22Rv1 (cell line): ENCODE measurements at regions not wholly inside any gene's neighbourhood (a gene's known extent, or its start where the extent isn't known, plus 50 kb on each side); places are given as distances from the start of the nearest gene placed in this dataset.

Experiments
- H3K27ac ChIP-seq: fragments of 450-650 bp; 2 replicates; pipeline ENCODE4 v1.5.1; 2017
- ZFX ChIP-seq: fragments of 450-650 bp; IDR thresholded peaks from 2 replicates; pipeline ENCODE4 v1.6.1; 2017; ENCODE audit warnings: antibody characterized with exemption, borderline replicate concordance
- TF ChIP-seq, protein P1 (sequence below): fragments of 450-650 bp; IDR thresholded peaks from 2 replicates; pipeline ENCODE4 v1.5.1; 2017; ENCODE audit warnings: mild to moderate bottlenecking

DNA sequence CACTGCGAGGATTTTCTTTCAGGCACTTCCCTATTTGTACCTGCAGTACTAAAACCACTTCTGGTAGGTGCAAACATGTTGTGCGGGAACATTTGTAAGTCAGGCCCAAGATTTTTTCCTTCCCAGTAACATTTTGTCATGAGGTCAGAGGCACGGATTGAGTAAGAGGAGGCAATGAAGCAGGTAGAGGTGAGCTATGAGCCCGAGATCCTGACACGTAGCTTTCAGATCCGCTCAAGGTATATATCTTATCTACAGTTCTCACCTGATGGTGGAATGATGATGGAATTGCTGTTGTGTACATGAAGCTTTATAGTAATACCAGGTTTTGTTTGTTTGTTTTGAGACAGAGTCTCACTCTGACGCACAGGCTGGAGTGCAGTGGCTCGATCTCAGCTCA, 497.5 kb downstream of the NR2F2 start:
- no peak overlapping the region for H3K27ac ChIP-seq

DNA sequence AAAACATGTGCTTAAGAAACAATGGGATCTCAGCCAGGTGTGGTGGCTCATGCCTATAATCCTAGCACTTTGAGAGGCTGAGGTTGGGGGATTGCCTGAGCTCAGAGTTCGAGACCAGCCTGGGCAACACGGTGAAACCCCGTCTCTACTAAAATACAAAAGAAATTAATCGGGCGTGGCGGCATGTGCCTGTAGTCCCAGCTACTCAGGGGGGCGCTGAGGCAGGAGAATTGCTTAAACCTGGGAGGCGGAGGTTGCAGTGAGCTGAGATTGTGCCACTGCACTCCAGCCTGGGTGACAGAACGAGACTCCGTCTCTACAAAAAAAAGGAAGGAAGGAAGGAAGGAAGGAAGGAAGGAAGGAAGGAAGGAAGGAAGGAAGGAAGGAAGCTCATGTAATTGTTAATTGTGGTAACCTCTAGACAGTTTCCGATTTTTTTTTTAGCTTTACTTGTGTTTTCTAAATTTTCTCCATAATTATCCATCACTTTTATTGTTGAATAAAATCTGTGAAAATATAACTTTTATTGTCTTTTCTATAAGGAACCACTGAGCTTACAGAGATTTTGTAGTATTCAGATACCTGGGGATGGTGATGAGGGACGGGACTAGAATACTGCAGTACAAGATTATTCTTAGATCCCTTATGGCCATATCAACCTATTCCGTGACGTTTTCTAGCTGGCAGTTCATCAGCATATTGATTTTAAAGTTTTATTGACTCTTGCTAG, 506.9 kb downstream of the NR2F2 start:
- H3K27ac ChIP-seq = no peak overlapping the region
- no peak for TF ChIP-seq ZFX
- TF ChIP-seq, protein P1, sequence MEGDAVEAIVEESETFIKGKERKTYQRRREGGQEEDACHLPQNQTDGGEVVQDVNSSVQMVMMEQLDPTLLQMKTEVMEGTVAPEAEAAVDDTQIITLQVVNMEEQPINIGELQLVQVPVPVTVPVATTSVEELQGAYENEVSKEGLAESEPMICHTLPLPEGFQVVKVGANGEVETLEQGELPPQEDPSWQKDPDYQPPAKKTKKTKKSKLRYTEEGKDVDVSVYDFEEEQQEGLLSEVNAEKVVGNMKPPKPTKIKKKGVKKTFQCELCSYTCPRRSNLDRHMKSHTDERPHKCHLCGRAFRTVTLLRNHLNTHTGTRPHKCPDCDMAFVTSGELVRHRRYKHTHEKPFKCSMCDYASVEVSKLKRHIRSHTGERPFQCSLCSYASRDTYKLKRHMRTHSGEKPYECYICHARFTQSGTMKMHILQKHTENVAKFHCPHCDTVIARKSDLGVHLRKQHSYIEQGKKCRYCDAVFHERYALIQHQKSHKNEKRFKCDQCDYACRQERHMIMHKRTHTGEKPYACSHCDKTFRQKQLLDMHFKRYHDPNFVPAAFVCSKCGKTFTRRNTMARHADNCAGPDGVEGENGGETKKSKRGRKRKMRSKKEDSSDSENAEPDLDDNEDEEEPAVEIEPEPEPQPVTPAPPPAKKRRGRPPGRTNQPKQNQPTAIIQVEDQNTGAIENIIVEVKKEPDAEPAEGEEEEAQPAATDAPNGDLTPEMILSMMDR = no peak

More for the DNA sequence above, 497.5 kb downstream of the NR2F2 start:
- no peak for TF ChIP-seq ZFX
- TF ChIP-seq, protein P1 = no peak

DNA sequence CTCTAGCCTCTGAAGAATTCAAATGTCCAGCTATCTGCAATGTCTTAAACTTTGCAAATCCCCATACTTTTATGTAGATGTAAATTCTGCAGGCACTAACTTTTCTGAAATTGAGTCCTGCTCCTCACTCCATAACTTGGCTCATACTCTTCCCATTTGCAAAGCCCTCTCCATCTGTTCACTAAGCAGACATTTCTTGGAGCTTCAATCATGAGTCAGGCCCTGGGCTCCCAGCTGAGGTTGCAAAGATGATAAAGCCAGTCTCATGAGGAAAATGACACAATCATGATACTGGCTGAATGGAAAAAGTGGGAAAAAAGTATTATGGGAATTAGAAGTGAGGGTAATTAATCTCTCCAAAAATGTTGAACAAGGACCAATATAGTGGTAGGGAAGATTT, 507.6 kb downstream of the NR2F2 start:
- TF ChIP-seq, protein P1 = no peak
- no peak for TF ChIP-seq ZFX
- H3K27ac ChIP-seq = no peak overlapping the region

DNA sequence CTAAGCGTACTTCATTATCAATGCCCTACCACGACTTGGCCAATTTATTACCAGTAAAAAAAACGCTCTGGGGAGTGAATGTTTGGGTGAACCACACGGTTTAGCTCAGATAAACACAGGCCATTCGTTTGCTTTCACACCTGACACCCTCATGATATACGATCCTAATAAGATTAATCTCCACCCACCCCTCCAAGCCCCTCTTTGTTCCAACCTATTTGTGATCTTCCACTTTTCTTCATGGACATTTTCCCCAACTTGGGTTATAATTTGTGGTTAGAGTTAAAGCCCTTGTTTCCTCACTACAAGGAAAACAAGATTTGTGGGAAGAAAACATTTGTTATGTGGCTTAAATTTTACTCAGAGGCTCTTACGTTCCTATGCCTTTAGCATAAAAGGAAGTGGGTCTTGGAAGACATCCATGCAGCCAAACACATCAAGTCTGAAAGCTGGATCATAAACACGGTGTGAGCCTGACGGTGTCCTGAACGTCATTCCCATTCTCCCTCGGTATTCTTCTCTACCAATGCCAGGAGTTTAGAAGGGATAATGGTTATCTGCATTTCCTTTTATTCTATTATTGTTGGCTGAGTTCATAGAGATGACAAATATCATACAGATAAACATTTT, 518.9 kb downstream of the NR2F2 start:
- TF ChIP-seq, protein P1 = no peak
- TF ChIP-seq ZFX = no peak
- no peak overlapping the region for H3K27ac ChIP-seq

DNA sequence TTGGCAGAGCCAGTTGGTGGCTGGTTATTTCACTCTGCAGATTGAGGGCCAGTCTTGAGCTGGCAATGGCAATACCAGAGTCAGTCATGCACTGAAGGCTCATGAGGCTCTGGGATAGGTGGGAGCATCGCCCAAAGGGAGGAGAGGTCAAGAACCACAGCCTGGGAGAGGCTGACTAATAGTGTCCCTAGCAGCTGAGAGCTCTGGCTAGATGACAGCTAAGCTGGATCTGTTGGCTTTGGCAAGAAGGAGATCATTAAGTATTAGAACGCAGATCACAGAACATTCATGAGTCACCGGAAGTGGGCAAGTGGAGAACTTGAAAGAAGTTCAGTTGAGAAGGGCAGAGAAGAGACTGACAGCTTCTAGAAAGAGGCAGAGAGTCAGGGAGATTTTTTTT, 521.1 kb downstream of the NR2F2 start:
- H3K27ac ChIP-seq = no peak overlapping the region
- no peak for TF ChIP-seq ZFX
- TF ChIP-seq, protein P1 = no peak

DNA sequence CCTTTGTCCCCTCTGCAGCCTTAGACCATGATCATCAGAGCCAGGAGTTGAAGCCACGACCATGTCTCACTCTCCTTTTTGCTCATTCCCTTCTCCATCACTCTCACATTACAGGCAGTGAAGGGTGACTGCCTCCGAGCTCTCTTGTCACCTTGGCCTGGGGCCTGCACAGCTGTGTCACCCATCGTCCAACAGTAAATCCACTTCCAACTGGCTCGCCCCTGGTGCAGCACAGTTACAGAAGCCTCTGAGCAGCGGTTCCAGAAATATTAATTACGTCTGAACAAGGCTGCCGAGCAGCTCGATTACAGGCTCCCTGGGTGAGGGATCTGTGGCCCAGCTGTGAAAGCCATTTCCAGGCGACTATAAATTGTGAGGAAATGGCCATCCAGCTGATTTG, 528.2 kb downstream of the NR2F2 start:
- no peak overlapping the region for H3K27ac ChIP-seq
- TF ChIP-seq, protein P1 = no peak

DNA sequence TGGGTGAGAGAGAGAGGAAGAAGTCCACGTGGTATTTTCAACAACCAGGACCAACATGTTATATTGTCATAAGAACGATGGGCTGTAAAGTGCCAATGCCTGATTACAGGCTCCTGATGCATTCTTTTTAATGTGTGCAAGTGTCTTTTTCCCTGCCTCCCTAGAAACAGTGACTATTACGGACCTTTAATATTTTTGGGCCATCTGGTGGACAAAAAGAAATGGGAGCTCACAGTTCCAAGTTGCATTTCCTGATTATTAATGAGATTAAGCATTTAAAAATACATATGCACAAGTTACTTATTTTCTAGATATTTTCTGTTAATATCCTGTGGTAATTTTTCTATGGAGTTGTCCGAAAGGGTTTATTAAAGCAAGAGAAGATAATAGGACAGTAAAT, 530.2 kb downstream of the NR2F2 start:
- no peak for TF ChIP-seq ZFX
- TF ChIP-seq, protein P1 = no peak
- H3K27ac ChIP-seq = no peak overlapping the region
